Chondrocyte (in vitro differentiated cells): ENCODE measurements at regions not wholly inside any gene's neighbourhood (a gene's known extent, or its start where the extent isn't known, plus 50 kb on each side); places are given as distances from the start of the nearest gene placed in this dataset.

ENCODE experiments used
- DNase-seq: peaks from one replicate; pipeline ENCODE4 v3.0.0; 2021; ENCODE audit warnings: mixed read lengths, low spot score
- H3K27ac Mint-ChIP-seq: one replicate; pipeline ENCODE4 v1.8.0; 2021; ENCODE audit warnings: mild to moderate bottlenecking, moderate library complexity, mixed read lengths; ENCODE audit not compliant: unreplicated experiment
- H3K27me3 Mint-ChIP-seq: 2 replicates; pipeline ENCODE4 v1.8.0; 2021; ENCODE audit warnings: low read depth, mixed read lengths
- H3K36me3 Mint-ChIP-seq: 2 replicates; pipeline ENCODE4 v1.8.0; 2021; ENCODE audit warnings: low read depth, mixed read lengths
- H3K4me1 Mint-ChIP-seq: 2 replicates; pipeline ENCODE4 v1.8.0; 2021; ENCODE audit warnings: low read depth, mild to moderate bottlenecking, mixed read lengths
- H3K4me3 Mint-ChIP-seq: one replicate; pipeline ENCODE4 v1.8.0; 2021; ENCODE audit warnings: mild to moderate bottlenecking, moderate library complexity, mixed read lengths; ENCODE audit not compliant: unreplicated experiment
- H3K9me3 Mint-ChIP-seq: 2 replicates; pipeline ENCODE4 v1.8.0; 2021; ENCODE audit warnings: low read depth, mixed read lengths
- TF ChIP-seq, protein P1 (sequence below): fragments of 200-600 bp; sonication (generic); IDR thresholded peaks from 2 replicates; pipeline ENCODE4 v1.5.0; 2021; ENCODE audit warnings: antibody characterized with exemption, mild to moderate bottlenecking, moderate library complexity

DNA sequence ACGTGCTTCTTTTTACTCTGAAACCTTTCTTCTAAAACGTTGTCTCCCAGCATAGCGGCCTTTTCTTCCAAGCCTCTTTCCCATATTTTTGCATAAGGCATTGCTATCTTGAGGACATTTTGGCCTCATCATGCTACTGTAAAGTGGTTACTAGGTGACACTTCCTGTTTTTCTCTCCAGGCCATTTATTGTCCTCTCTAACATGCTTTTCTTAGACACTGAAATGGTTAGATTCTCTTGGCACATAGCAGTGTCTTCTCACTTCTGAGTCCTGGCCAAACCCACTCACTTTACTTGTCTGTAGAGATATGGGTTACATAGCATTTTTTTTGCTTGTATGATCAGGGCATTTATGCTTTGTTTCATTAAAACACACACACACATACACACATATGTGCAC, 50.1 kb upstream of the KCNH7 start:
- no peak for DNase-seq
- Mint-ChIP-seq H3K36me3 (no peaks in the 10 kb centered on the region), H3K27ac (no peak overlapping the region)

More for the DNA sequence above, 50.1 kb upstream of the KCNH7 start:
- Mint-ChIP-seq H3K9me3 (no peaks in the 10 kb centered on the region), H3K4me3 (no peak overlapping the region), H3K4me1 (peaks cover 2% of the 10 kb centered on the region), H3K27me3 (peaks cover 6% of the 10 kb centered on the region)
- TF ChIP-seq, protein P1, sequence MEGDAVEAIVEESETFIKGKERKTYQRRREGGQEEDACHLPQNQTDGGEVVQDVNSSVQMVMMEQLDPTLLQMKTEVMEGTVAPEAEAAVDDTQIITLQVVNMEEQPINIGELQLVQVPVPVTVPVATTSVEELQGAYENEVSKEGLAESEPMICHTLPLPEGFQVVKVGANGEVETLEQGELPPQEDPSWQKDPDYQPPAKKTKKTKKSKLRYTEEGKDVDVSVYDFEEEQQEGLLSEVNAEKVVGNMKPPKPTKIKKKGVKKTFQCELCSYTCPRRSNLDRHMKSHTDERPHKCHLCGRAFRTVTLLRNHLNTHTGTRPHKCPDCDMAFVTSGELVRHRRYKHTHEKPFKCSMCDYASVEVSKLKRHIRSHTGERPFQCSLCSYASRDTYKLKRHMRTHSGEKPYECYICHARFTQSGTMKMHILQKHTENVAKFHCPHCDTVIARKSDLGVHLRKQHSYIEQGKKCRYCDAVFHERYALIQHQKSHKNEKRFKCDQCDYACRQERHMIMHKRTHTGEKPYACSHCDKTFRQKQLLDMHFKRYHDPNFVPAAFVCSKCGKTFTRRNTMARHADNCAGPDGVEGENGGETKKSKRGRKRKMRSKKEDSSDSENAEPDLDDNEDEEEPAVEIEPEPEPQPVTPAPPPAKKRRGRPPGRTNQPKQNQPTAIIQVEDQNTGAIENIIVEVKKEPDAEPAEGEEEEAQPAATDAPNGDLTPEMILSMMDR: no peak
